HT-29 (cell line): ENCODE measurements at regions not wholly inside any gene's neighbourhood (a gene's known extent, or its start where the extent isn't known, plus 50 kb on each side); places are given as distances from the start of the nearest gene placed in this dataset.

Experiments
- DNase-seq: peaks from one replicate; pipeline ENCODE4 v3.0.0-alpha.2; 2015; ENCODE audit warnings: low spot score

DNA sequence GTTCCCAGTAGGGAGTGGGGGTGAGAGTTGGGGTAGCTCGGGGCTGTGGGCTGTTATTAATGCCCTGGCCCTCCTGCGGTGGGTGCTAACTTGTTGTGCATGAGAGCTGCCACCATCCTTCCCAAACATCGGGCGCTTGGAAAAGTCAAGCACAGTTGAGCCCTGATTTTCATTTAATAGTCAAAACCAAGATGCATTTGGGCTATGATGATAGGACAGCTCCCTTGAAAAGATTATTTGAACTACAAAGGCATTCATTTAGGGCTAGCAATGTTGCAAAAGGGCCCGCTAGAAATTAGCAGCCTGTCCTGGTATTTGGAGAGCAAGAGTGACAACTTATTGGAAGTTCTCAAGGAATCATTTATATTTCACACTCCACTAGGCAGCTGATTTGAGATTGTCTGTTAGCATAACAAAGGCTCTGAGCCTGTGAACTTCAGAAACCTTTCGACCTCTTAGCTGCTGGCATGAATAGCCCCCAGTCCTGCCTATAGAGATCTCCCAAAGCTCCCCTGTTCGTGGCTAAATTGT, 128.2 kb upstream of the TMEM161B start:
- DNase-seq, result no peak

DNA sequence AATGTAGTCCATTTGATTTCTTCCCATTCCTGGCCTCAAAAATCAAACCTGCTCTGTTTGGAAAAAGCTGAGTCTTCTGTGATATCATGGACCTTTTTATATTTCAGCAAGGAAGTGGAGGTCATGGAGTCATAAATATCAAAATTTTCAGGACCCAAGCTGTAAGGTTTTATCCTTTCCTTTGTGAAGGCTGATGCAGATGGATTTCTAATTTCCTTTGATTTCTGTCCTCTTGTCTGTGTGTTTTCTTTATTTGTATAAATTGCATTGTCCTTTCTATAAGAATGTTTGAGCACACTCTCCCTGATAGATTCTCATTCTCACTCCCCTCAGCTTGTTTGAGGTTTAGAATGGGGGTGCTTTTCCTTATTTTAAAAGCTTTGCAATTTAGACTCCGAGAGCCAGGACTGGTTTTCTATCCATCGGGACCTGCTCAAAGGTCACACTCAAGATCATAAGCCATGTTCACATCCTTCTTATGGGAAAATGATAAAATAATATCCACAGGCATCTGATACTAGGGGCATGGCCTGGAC, 127.4 kb upstream of the TMEM161B start:
- no peak for DNase-seq

DNA sequence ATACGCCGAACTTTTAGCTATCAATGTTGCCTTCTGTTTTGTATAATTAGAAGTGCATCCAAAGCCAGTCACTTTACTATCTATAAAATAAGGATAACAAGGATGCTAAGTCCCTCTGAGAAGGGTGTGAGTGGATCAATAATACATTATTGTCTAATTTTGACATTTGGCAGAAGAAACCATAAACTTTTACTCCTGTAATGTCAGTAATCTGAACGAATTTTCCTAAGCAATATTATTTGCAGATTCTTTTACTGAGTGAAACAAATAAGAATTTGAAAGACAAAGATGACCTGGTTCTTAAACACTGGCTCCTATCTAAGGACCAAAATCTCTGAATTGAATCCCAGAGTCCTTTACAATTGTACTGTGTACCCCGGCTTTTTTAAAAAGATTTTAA, 126.6 kb upstream of the TMEM161B start:
- no peak for DNase-seq

DNA sequence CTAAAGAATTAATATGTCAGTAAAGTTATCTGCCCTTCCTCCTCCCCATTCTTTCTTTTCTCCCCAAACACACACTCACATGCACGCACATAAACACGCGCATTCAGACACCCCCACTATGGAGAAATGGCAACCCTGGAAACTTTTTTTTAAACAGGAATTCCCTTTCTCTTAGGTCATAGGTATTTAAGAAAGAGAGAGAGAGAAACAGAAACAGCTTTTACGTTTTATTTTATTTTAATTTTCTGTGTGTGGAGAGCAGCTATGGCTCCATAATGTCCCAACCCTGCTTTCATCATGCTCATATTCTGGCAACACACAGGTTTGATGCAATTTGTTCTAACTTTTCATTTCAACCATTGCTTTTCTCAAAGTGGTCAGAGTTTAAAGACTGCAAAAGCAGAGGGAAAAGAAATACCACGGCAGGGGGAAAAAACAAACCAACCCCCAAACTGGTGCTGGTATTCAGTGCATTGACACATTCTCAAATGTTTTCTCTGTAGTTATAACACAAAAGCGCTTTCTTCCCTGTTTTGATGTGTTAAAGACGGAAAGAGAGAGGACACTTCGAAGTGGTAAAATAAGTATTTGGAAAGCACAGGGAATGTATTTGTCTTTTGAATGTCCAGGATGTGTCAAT, 126.0 kb upstream of the TMEM161B start:
- no peak for DNase-seq

DNA sequence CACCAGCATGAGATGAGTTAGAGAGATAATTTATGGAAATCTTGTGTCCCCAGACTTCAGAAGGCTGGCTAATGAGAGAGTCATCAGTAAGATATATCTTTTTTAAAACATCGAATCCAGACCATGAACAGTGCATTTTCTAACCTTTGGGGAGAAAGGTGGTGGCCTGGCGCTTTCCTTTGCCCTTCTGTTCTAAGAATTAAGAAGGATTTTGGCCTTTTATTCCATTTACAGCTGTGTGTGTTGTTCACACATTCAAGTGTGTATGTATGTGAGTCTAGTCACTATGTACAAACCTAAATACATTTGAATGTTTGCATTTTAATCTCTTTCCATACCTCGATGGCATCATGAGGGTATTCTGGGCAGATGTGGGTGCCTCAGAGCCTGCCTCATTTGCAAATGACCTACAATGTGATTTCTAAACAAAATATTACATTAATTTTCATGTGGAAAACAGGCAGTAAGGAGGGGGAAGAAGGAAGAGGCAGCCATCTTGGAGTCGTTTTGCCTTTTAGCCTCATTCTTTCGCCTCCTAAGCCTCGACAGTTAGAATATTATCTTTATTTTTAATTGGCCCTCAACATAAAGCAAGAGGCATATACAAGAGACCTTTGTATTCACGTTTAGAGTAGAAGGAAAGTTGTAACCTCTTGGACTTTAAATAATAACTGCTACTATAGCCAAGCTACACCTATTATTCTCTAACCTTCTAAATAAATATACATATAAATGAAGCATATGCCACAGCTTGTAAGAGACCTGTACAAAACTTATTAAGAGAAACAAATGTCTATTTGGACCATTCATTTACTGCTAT, 125.3 kb upstream of the TMEM161B start:
- DNase-seq, result no peak

DNA sequence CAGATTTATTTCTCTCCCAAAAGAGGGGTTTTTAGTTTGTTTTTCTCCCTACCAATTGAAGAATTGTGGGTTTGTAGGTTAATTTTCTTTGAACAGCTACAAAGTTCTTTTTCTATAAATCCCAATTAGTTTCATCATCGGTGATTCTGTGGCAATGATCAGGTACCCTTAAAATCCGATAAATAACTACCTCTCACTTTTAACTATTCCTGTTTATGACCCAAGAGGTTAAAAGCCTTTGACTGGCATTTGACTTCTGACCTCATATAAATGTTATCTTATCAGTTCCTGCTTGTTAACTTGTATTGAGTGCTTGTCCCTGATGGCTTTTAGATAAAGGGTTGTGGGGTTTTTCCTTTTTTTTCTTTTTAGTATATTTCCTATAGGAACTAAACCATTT, 124.4 kb upstream of the TMEM161B start:
- no peak for DNase-seq

DNA sequence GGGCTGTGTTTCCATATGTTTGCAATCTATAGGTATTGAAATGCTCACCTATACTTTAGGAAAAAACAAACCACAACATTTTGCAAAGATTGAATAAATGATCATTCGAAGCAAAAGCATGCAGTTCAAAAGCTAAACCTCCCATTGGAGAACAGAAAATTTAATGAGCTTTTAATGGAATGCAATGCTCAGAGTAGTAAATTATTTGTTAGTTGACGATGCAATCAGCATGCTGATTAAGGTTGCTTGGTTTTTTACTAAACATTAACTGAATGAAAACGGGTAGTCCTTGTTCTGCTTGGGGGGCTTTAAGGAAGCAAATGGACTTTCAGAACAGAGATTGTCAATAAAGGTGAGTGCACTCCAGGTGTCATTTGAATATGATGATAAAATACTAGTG, 123.3 kb upstream of the TMEM161B start:
- DNase-seq, result no peak

DNA sequence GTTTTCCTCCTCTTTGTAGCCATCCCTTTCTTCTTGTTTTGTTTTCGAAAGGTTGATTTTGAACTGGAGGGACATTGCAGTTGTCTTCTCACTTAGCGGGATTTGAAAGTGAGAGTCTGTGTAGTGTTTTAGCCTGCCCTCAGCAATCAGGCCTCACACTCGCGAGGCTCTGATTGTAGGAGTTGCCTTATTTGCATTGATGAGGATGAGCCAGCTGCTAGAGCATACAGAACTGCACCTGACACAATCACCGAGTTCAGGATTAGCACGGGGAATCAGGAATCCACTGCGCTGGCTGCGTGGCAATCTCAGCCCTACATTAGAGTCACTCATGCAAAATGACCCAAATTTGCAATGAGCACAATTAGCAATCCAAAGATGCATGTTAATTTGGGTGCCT, 122.5 kb upstream of the TMEM161B start:
- no peak for DNase-seq

DNA sequence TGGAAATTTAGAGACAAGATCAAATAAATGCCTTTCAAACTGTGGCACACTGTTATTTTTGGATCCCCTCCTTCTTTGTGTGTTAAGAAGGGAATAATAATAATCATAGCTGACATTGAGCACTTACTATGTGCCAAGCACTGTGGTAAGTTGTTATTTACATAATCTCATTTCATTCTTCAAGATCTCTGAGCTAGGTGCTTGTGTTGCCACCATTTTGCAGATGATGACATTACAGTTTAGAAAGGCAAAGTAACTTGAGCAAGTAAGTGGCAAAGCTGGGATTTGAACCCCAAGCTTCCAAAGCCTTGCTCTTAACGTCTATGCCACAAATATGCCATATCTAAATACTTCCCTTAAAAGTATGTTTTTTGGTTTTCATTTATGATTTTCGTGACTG, 121.8 kb upstream of the TMEM161B start:
- no peak for DNase-seq

DNA sequence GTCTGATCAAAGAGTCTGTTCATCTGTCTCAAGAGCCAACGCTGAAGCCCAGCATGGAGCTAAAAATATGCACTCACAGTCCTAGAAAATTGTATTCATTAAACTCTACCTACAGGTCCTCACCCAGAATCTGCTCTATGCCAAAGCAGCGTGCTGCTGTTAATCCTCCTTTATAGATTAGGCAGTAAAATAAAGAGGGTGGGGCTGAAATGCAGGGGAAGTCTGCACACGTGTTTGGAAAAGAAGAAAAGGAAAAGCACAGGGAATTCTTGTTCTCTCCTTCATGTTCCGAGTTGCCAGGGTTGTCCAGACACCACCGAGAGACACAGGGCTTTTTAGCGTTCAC, 121.4 kb upstream of the TMEM161B start:
- DNase-seq, result no peak

DNA sequence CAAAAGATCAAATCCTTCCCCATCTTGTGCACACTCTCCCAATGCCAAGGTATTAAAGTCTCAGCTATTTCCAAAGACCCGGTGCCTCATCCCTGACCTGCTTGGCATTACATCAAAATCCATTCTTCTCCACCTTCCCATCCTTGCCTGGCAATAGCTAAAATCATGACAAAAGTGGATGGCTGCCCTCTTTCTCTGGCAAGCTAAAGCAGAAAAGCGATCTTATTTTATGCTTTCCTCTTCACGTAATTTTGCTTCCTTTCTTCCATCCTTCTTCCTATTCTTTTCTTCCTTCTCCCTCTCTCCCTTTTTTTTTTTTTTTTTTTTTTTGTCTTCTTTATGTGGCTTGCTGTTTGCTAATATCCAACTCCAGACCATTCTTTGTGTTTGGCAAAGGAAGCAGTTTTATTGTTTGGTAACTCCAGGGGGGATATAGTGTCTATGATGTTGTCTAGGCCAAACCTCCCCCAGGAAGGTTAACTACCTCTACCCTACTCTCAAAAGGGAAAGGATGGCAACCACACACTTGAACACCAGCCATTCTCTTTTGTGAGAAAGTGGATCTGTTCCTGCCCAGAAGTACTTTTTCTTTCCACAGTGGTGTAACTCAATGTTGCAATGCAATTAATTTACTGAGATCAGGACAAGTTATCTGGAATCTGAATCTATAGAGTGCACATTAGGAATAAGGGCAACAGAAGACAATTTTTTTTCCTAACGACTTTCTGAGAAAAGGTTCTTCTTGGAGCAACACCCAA, 120.9 kb upstream of the TMEM161B start:
- DNase-seq, result no peak

DNA sequence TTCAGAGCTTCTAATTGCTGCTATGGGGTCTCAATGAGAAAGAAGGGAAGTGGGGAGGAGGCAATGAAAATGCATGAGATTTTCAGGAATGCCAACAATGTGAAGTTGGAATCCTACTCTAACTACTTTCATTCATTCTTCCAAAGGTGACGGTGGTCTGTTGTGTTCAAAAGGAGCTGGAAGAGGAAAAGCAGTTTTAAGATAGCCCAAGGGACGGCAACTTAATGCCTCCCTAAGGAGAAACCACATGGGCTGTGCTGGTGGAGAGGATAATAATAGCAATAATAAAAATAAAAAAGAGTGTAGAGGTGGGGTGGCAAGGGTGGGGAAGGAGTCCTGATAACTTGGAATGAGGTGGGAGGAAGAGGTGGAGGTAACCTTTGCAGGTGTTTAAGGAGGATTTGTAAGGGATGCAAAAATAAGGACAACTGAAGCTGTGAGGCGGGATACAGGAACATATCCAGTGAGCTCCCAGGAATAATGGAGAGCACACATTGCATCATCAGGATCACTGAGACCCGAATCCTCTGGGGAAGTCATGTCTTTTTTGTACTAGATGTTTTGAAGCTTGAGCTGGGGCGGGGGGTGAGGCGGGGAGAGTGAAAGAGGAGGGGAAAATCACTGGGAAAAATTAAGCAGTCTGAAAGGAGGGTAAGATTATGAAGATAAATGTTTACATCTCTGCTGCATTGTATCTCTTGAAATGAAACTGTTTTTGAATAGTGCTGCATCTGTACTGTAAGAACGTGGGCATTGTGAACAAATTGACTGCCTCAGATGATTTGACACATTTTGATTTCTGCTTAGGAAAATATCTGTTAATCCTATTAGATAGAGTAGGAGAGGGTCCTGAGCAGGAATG, 120.1 kb upstream of the TMEM161B start:
- DNase-seq, result no peak

DNA sequence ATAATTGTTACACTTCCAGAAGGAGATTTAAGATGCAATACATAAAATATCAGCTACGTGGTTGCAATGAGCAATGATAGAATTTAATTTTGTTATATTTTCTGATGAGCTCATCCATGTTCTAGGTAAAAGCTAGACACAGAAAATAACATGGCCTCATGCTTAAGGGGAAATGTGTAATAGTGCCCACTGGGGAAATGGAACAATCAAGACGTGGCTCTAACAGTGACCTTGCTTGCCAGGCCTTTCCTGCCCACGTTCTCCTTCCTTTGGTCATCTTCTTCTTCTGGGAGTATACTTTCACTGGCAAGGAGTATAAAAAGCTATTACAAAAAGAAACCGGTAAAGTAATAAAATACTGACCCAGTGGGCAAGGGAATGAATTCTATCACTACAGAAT, 116.2 kb upstream of the TMEM161B start:
- no peak for DNase-seq

DNA sequence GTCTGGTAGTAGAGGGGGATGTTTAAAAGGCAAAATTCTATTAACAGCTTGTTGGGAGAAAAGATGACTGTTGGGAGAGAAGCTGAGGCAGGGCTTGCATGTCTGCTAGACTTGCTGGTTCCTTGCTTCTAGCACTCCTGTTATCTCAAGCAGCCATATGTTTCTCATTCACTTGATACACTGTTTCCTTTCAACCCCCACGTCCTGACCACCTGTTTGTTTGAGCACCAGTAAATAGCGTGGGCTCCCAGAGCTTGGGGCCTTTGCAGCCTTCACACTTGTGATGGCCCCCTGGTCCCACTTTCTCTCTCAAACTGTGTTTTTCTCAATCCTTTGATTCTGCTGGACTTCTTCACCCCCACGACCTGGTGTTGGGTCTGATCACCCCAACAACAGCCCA, 111.7 kb upstream of the TMEM161B start:
- no peak for DNase-seq

DNA sequence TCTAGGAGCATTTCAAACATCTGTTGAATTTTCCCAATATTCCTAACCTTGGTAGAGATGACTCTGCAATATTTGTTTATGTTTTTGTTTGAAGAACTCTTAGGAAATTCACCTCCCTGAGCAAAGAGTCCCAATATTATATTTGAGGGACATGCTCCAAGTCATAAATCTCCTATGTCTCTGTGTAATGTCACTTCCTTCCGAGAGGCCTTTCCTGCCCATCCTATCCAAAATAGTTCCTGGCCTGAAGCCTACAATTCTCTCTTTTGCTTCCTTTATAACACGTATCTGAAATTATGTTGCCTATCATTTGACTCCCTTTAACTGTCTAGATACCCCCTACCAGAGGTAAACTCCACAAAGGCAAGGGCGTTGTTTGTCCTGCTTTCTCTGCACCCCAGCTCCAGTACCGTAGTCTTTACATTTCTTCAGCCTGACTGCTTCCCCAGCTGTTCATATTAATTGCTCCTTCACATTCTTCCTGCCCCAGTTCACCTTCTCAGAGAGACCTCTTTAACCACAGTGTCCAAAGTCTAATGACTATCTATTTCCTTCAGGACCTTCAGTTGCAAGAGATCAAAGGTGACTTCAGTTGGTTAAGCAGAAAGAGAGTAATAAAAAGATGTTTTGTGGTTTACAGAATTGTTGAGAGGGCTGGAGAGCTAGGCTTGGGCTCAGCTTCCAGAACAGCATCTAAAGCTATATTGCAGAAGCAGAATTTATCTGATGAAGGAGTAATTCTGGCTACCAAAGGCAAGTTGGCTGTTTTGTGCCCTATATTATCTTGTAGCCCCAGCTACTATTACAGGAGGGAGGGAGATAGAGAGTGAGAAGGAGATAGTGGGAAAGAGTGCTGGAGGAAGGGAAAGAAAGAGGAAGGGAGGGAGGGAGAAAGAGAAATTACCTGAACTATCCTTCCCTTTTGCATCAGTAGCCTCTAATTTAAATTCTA, 109.3 kb upstream of the TMEM161B start:
- DNase-seq, result no peak

DNA sequence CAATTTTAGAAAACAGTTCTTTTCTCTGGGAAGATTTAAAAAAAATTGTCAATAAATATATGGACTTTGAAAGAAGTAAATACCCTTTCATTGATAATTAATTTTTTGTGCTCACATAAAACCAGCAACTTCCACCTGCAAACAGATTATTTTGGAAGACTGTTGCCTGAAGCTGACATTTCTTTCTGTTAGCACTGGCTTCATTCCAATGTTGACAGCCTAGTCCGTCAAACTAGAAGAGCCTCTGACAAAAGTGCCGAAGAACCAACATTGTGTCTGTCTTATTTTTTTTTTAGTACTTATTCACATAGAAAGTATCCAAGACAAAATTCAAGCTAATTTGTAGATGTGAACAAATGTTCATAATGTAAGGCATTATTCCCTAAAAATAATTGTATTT, 108.6 kb upstream of the TMEM161B start:
- no peak for DNase-seq

DNA sequence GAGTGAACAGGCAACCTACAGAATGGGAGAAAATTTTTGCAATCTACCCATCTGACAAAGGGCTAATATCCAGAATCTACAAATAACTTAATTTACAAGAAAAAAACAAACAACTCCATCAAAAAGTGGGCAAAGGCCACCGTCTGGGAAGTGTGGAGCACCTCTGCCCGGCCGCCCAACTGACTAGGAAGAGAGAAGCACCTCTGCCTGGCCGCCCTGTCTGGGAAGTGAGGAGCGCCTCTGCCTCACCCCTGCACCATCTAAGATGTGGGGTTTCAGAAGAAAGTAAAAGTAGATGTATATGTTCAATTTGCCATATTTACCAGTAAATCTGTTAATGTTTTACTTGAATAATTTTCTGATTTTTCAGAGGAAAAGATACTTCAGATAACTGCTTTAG, 108.1 kb upstream of the TMEM161B start:
- no peak for DNase-seq

DNA sequence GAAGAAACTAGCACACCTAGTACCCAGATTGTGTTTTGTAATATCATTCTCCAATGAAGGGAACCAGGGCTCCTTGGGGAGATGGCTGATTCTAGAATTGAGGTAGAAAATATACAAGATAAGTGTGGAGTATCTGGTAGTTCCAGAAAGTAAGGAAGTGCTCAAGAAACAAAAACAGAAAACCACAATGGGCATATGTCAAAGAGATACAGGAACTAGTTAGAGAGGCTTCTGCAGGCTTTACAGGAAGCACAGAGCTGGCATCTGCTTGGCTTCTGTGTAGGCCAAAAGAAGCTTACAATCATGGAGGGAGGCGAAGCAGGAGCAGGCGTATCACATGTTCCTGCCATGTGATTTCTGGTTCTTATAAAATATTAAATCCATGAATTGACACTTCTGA, 105.7 kb upstream of the TMEM161B start:
- no peak for DNase-seq

DNA sequence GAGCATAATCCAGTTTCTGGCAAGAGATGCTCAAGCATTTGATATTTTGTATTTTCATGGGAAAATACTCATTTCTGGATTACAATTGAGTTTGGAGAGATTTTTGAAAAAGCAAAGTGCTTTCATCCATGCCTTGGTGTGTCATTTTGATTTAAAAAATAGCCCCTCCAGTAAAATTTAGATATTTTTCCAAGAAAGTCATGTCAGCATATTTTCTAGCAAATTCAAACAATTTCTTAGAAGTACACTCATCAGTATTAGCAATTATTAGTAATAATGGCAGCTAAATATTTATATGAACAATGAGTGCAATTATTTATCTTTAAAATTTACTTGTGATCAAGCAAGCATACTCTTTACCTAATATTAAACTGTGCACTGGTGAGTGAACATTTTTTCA, 102.2 kb upstream of the TMEM161B start:
- DNase-seq, result no peak

DNA sequence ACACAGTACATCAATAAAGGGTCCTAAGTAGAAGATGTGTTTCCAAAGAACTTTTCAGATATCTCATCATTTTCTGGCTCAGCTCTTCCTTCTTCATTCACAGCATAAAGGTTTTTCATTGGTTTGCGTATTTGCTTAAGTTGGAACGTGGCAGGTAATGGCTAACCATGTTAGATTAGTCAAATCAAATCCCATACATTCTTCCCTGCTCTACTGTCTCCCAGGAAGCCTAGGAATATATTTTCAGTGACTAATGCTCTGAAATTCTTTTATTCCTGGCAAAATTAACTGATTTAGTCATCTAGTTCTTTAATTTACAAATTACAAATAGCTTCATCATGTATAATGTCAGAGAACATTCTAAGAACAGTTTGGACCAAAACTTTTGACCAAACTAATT, 99.6 kb upstream of the TMEM161B start:
- DNase-seq, result no peak
